ENCODE measurements at regions not wholly inside any gene's neighbourhood (a gene's known extent, or its start where the extent isn't known, plus 50 kb on each side); places are given as distances from the start of the nearest gene placed in this dataset.

- WGBS (ENCODE audit: insufficient coverage): 30% methylated on average over 3 of the region's 7 CpGs
- H3K27me3 Mint-ChIP-seq (ENCODE audit: low read depth in 2 of 2): peaks cover 3 to 24% of the 10 kb centered on the region in 2 donors
- TF ChIP-seq CTCF (IDR thresholded peaks at IDR 0.05): no peak
- H3K4me1 Mint-ChIP-seq: peaks cover 0 to 5% of the 10 kb centered on the region in 2 donors
- Histone ChIP-seq H3K27ac (ENCODE audit: low read length) (no peak overlapping the region), H3K27me3 (ENCODE audit: control insufficient read depth, insufficient read depth, low read length) (no peaks in the 10 kb centered on the region), H3K4me3 (ENCODE audit: low read length) (no peak overlapping the region), H3K9me3 (ENCODE audit: control insufficient read depth, insufficient read depth, low read length) (no peaks in the 10 kb centered on the region), H3K4me1 (ENCODE audit: control insufficient read depth, insufficient read depth, low read length) (no peaks in the 10 kb centered on the region), H3K36me3 (ENCODE audit: control insufficient read depth, insufficient read depth, low read length) (no peaks in the 10 kb centered on the region)
- H3K36me3 Mint-ChIP-seq: no peaks in the 10 kb centered on the region
- H3K9me3 Mint-ChIP-seq: no peaks in the 10 kb centered on the region
- no peak for ATAC-seq
- intact Hi-C loops (cut with micrococcal nuclease): no loop called here
- H3K27ac Mint-ChIP-seq: no peak overlapping the region
- no peak for DNase-seq
- no peak overlapping the region for H3K4me3 Mint-ChIP-seq
Measured at GRCh38 chrX:150227321-150227860, 135.7 kb upstream of the MAMLD1 start.

- Histone ChIP-seq H3K27me3 (ENCODE audit: control insufficient read depth, insufficient read depth, low read length) (no peaks in the 10 kb centered on the region), H3K27ac (ENCODE audit: low read length) (no peak overlapping the region), H3K9me3 (ENCODE audit: control insufficient read depth, insufficient read depth, low read length) (no peaks in the 10 kb centered on the region), H3K4me1 (ENCODE audit: control insufficient read depth, insufficient read depth, low read length) (no peaks in the 10 kb centered on the region), H3K4me3 (ENCODE audit: low read length) (no peak overlapping the region), H3K36me3 (ENCODE audit: control insufficient read depth, insufficient read depth, low read length) (no peaks in the 10 kb centered on the region)
- Mint-ChIP-seq H3K4me3 (no peak overlapping the region), H3K4me1 (peaks cover 0 to 5% of the 10 kb centered on the region in 2 donors), H3K9me3 (no peaks in the 10 kb centered on the region), H3K27me3 (ENCODE audit: low read depth in 2 of 2) (peaks cover 3 to 30% of the 10 kb centered on the region in 2 donors), H3K27ac (no peak overlapping the region), H3K36me3 (no peaks in the 10 kb centered on the region)
- intact Hi-C loops (cut with micrococcal nuclease): no loop called here
- DNase-seq (no peak), ATAC-seq (no peak)
- WGBS (ENCODE audit: insufficient coverage): 92% methylated on average over 7 of the region's 7 CpGs
- no peak for TF ChIP-seq CTCF (IDR thresholded peaks at IDR 0.05)
Measured at GRCh38 chrX:150227873-150228410, 135.2 kb upstream of the MAMLD1 start.

GRCh38 chrX:150228431-150228830 is 134.7 kb upstream of the MAMLD1 start:
- H3K36me3 ChIP-seq (ENCODE audit: control insufficient read depth, insufficient read depth, low read length): no peaks in the 10 kb centered on the region
- 95% methylated on average over 3 of the region's 3 CpGs for WGBS (ENCODE audit: insufficient coverage)
- Mint-ChIP-seq H3K27me3 (ENCODE audit: low read depth in 2 of 2) (peaks cover 3 to 31% of the 10 kb centered on the region in 2 donors), H3K4me3 (no peak overlapping the region), H3K27ac (no peak overlapping the region), H3K4me1 (peaks cover 0 to 5% of the 10 kb centered on the region in 2 donors), H3K36me3 (no peaks in the 10 kb centered on the region), H3K9me3 (no peaks in the 10 kb centered on the region)
- H3K4me1 ChIP-seq (ENCODE audit: control insufficient read depth, insufficient read depth, low read length): no peaks in the 10 kb centered on the region
- no peak for ATAC-seq
- no peak for TF ChIP-seq CTCF (IDR thresholded peaks at IDR 0.05)
- H3K9me3 ChIP-seq (ENCODE audit: control insufficient read depth, insufficient read depth, low read length): no peaks in the 10 kb centered on the region
- no peak overlapping the region for H3K4me3 ChIP-seq (ENCODE audit: low read length)
- intact Hi-C loops (cut with micrococcal nuclease): no loop called here
- no peak overlapping the region for H3K27ac ChIP-seq (ENCODE audit: low read length)
- no peaks in the 10 kb centered on the region for H3K27me3 ChIP-seq (ENCODE audit: control insufficient read depth, insufficient read depth, low read length)
- DNase-seq: no peak

- Histone ChIP-seq H3K36me3 (ENCODE audit: control insufficient read depth, insufficient read depth, low read length) (no peaks in the 10 kb centered on the region), H3K27me3 (ENCODE audit: control insufficient read depth, insufficient read depth, low read length) (no peaks in the 10 kb centered on the region), H3K4me3 (ENCODE audit: low read length) (no peak overlapping the region), H3K9me3 (ENCODE audit: control insufficient read depth, insufficient read depth, low read length) (no peaks in the 10 kb centered on the region), H3K4me1 (ENCODE audit: control insufficient read depth, insufficient read depth, low read length) (no peaks in the 10 kb centered on the region), H3K27ac (ENCODE audit: low read length) (no peak overlapping the region)
- no peak for TF ChIP-seq CTCF (IDR thresholded peaks at IDR 0.05)
- no peak for DNase-seq
- Mint-ChIP-seq H3K36me3 (no peaks in the 10 kb centered on the region), H3K27ac (no peak overlapping the region), H3K27me3 (ENCODE audit: low read depth in 2 of 2) (peaks cover 3 to 30% of the 10 kb centered on the region in 2 donors), H3K4me1 (peaks cover 0 to 5% of the 10 kb centered on the region in 2 donors), H3K4me3 (no peak overlapping the region), H3K9me3 (no peaks in the 10 kb centered on the region)
- ATAC-seq: no peak
- intact Hi-C loops (cut with micrococcal nuclease): no loop called here
- 100% methylated on average over 1 of the region's 1 CpG for WGBS (ENCODE audit: insufficient coverage)
Measured at GRCh38 chrX:150229030-150229429, 134.1 kb upstream of the MAMLD1 start.

Data from natural killer cell (primary cell).